WERI-Rb-1 (cell line): ENCODE measurements at regions not wholly inside any gene's neighbourhood (a gene's known extent, or its start where the extent isn't known, plus 50 kb on each side); places are given as distances from the start of the nearest gene placed in this dataset.

Source experiments
- DNase-seq: peaks from one replicate; pipeline ENCODE4 v3.0.0-alpha.2; 2020
- H3K27ac ChIP-seq: fragments of 250-450 bp; sonication (Bioruptor Pico); 2 replicates; pipeline ENCODE4 v1.5.1; 2020; ENCODE audit warnings: mild to moderate bottlenecking, moderate library complexity
- H3K27me3 ChIP-seq: fragments of 250-450 bp; sonication (Bioruptor Pico); 2 replicates; pipeline ENCODE4 v1.5.1; 2021; ENCODE audit warnings: mild to moderate bottlenecking, low read depth, moderate library complexity; ENCODE audit not compliant: insufficient read depth, severe bottlenecking
- H3K36me3 ChIP-seq: fragments of 250-450 bp; sonication (Bioruptor Pico); 2 replicates; pipeline ENCODE4 v1.5.1; 2020; ENCODE audit warnings: mild to moderate bottlenecking, moderate library complexity
- H3K4me3 ChIP-seq: 2 replicates; pipeline ENCODE4 v1.5.1; 2011; ENCODE audit warnings: low read depth, mild to moderate bottlenecking, control low read depth, low read length
- H3K9me3 ChIP-seq: fragments of 250-450 bp; sonication (Bioruptor Pico); 2 replicates; pipeline ENCODE4 v1.5.1; 2021; ENCODE audit warnings: mild to moderate bottlenecking, moderate library complexity; ENCODE audit not compliant: severe bottlenecking
- CTCF ChIP-seq: IDR thresholded peaks from 2 replicates; pipeline ENCODE4 v1.5.1; 2011; ENCODE audit warnings: low read depth, mild to moderate bottlenecking, control low read depth, inconsistent platforms, low read length

DNA sequence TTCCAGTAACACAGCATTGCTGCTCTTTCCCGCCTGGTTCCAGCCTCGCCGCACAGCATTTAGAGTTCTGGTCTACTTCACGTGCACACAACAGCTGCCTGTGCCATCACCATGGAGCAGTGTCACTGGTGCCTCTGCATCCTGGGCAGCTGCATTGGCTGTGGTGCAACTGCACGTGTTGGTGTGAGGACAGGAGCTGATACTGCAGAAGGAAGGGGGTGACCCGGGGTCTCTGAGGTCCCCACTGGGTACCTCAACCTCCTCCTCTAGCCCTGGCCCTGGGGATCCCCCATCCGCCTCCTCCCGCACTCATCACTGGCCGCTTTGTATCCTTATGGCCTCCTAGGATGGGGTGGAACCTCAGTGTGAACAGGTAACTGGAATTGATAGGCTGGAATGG is 112.5 kb downstream of the SOX1 start:
- no peak for DNase-seq
- Histone ChIP-seq H3K36me3 (no peaks in the 10 kb centered on the region), H3K9me3 (peaks cover 6% of the 10 kb centered on the region), H3K4me3 (no peak overlapping the region), H3K27me3 (peaks cover 85% of the 10 kb centered on the region), H3K27ac (no peak overlapping the region)
- no peak for TF ChIP-seq CTCF

DNA sequence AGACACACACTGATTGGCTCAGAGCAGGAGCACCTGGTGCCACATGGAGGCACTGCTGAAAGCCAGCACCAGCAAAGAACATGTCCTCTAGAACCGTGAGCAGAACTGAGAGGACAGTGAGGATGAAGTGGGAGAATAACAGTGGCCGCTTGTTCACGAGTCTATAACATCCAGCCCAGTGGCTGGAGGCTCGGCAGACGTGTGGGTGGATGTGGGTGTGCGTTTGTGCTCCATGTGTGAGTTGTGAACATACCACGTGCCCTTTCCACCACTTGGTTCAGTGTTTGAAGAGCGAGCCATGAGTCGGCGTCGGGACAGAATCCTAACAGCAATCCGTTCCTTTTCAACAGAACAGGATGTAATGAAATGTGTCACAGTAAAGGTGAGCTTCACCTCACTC is 113.0 kb downstream of the SOX1 start:
- Histone ChIP-seq H3K36me3 (no peaks in the 10 kb centered on the region), H3K27me3 (peaks cover 85% of the 10 kb centered on the region), H3K27ac (no peak overlapping the region), H3K4me3 (no peak overlapping the region), H3K9me3 (peaks cover 2% of the 10 kb centered on the region)
- no peak for TF ChIP-seq CTCF
- DNase-seq = no peak

DNA sequence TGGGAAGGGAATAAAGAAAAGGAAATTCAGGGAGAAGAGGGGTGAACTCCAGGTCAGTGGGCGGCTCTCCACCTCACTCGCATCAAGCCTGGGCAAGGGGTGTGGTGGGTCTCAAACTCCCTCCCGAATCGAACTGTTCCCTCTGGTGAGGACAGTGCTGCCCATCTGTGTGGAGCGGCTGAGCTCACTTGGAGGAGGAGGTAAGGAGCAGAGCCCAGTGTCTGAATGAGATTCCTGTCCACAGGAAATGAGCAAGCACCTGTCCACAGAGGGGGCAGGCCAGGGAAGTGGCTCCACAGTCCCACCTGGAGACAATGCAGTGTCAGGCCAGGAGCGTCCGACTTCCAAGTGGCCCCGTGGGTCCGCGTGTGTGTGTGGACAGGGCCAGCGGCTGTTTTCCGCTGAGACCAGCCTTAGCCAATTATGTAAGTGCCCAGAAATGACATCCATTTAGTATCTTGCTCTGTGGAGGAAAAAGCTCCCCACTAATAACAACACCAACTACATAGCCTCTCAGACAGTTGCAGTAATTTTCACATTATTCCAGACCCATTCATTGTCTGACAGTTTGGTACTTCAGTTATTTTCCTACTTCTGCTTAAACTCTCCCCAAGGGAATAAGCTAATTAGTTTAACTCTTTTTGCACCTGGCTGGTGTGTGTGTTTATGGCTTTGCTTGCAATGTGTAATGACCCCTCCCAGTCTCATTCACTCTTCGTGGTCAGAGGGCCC is 114.6 kb downstream of the SOX1 start:
- no peak for DNase-seq
- Histone ChIP-seq H3K36me3 (no peaks in the 10 kb centered on the region), H3K9me3 (peaks cover 1% of the 10 kb centered on the region), H3K27ac (no peak overlapping the region), H3K27me3 (peaks cover 94% of the 10 kb centered on the region), H3K4me3 (no peak overlapping the region)
- no peak for TF ChIP-seq CTCF

GRCh38 chr13:112182251-112182650 is 115.3 kb downstream of the SOX1 start:
- no peak for DNase-seq
- no peak for TF ChIP-seq CTCF
- H3K27ac ChIP-seq = no peak overlapping the region
- H3K9me3 ChIP-seq = peaks cover 4% of the 10 kb centered on the region
- peaks cover 95% of the 10 kb centered on the region for H3K27me3 ChIP-seq
- no peaks in the 10 kb centered on the region for H3K36me3 ChIP-seq
- H3K4me3 ChIP-seq = no peak overlapping the region

GRCh38 chr13:112182846-112183531 is 116.0 kb downstream of the SOX1 start:
- Histone ChIP-seq H3K27ac (no peak overlapping the region), H3K27me3 (peaks cover 95% of the 10 kb centered on the region), H3K36me3 (no peaks in the 10 kb centered on the region), H3K9me3 (peaks cover 4% of the 10 kb centered on the region), H3K4me3 (no peak overlapping the region)
- no peak for DNase-seq
- TF ChIP-seq CTCF = no peak
